Activated CD8-positive, alpha-beta memory T cell treated with anti-CD3 and anti-CD28 coated beads, Interleukin-2, amount 10 ng/mL, durations not matched to agents 7 days and 5 days (primary cell): ENCODE measurements at regions not wholly inside any gene's neighbourhood (a gene's known extent, or its start where the extent isn't known, plus 50 kb on each side); places are given as distances from the start of the nearest gene placed in this dataset.

Experiments
- ATAC-seq: fragments of 150-1000 bp; cut with Tn5 transposase; one replicate; pipeline ENCODE4 v1.10.0; 2021; ENCODE audit warnings: moderate library complexity
- CTCF ChIA-PET: fragments of 350-600 bp; sonication (Branson Sonifier 250); formaldehyde crosslinking; loops from one replicate; lab custom pipeline; 2021; ENCODE audit warnings: antibody characterized with exemption; lab: Charles Lee
- DNase-seq: peaks from one replicate; pipeline ENCODE4 v3.0.0-alpha.2; 2020
- H3K27ac Mint-ChIP-seq: one replicate; pipeline ENCODE4 v1.8.0; 2021; ENCODE audit warnings: mild to moderate bottlenecking, mixed read lengths
- H3K27me3 Mint-ChIP-seq: one replicate; pipeline ENCODE4 v1.8.0; 2021; ENCODE audit warnings: mixed read lengths
- H3K36me3 Mint-ChIP-seq: one replicate; pipeline ENCODE4 v1.8.0; 2021; ENCODE audit warnings: mild to moderate bottlenecking, mixed read lengths
- H3K4me1 Mint-ChIP-seq: one replicate; pipeline ENCODE4 v1.8.0; 2021; ENCODE audit warnings: mixed read lengths
- H3K4me3 Mint-ChIP-seq: one replicate; pipeline ENCODE4 v1.8.0; 2021; ENCODE audit warnings: mild to moderate bottlenecking, moderate library complexity, mixed read lengths
- H3K9me3 Mint-ChIP-seq: one replicate; pipeline ENCODE4 v1.8.0; 2022; ENCODE audit warnings: low read depth, mixed read lengths

DNA sequence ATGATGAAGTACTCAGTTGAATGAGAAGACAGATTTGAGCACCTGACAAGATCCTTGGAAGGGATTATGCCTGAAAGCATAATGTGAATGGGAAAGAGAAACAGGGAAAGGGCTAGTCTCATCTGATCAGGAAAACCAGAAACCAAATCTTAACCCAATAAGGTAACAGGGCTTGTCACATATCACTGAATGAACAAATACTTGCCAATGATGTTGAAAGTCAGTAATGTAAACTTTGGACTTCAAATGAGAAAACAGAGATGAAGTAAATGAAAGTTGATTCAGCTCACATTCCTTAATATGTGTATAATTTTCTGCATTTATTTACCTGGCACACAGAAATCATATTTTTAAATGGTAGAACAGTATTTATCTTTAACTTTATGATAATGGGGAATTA is 480.0 kb downstream of the KCTD12 start:
- DNase-seq, result no peak
- no peak overlapping the region for H3K4me3 Mint-ChIP-seq
- no peaks in the 10 kb centered on the region for H3K9me3 Mint-ChIP-seq
- CTCF ChIA-PET, result no interaction called here
- no peaks in the 10 kb centered on the region for H3K4me1 Mint-ChIP-seq
- no peaks in the 10 kb centered on the region for H3K36me3 Mint-ChIP-seq
- H3K27me3 Mint-ChIP-seq, result no peaks in the 10 kb centered on the region
- H3K27ac Mint-ChIP-seq, result no peak overlapping the region
- ATAC-seq, result no peak

DNA sequence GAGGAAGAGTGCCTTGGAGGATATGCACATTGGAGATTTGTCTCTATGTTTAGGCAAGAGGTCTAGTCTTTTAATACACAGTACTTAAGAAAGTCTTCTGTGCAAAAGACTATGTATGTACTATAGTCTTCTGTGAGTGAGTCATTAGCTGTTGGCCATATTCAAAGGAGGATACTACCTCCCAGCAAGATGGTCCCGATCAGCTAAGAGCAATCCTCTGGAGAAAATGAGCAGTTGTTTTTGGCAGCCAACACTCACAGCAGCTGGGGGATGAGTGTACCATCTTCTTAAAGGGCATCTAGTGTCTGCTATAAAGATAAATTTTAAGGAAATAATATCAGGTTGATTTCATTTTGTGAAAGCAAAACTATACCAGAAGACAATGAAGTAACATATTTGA is 487.8 kb downstream of the KCTD12 start:
- Mint-ChIP-seq H3K9me3 (no peaks in the 10 kb centered on the region), H3K4me1 (peaks cover 5% of the 10 kb centered on the region), H3K27ac (no peak overlapping the region), H3K27me3 (no peaks in the 10 kb centered on the region), H3K36me3 (no peaks in the 10 kb centered on the region), H3K4me3 (no peak overlapping the region)
- DNase-seq (no peak), ATAC-seq (no peak)
- CTCF ChIA-PET, result no interaction called here

DNA sequence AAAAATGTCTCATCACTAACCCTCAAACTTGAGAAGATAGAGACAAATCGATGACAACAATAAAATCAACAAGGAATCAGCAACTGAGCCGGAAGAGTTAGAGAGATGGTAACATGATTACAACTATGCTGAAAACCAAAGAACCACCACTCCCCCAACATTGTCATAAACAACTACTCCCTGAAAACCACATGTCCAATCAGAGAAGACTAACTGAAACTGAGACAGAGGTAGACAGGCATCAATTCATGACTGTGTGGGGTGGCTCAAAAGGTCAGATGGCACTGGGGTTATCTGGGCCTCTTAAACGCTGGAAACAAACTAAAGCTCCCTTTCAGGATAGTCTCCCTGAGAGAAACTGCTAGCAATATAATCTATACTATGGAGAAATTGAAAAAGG is 488.8 kb downstream of the KCTD12 start:
- H3K9me3 Mint-ChIP-seq, result no peaks in the 10 kb centered on the region
- CTCF ChIA-PET, result no interaction called here
- H3K4me3 Mint-ChIP-seq, result no peak overlapping the region
- H3K27me3 Mint-ChIP-seq, result no peaks in the 10 kb centered on the region
- peaks cover 5% of the 10 kb centered on the region for H3K4me1 Mint-ChIP-seq
- ATAC-seq, result peak; percentile 74
- no peaks in the 10 kb centered on the region for H3K36me3 Mint-ChIP-seq
- H3K27ac Mint-ChIP-seq, result peak overlapping the region; percentile 62
- peak; percentile 40 for DNase-seq

DNA sequence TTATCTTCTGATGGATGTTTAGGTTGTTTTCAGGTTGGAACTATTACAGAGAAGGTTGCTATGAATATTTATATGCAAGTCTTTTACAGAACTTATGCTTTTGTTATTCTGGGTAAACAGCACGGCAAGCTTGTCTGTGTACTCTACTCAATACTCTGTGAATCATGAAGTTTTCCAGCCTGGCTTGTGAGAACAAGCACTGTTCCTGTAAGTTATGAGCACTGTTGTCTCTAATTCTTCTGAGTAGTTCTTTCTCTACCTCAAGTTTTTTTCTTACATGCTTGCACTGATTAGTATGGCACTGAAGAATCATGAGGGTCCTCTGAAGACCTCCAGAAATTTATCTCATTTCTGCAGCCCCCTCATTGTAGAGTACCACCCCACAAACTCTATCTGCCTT is 496.9 kb downstream of the KCTD12 start:
- DNase-seq, result no peak
- H3K4me1 Mint-ChIP-seq, result no peaks in the 10 kb centered on the region
- no peaks in the 10 kb centered on the region for H3K27me3 Mint-ChIP-seq
- no peak for ATAC-seq
- no peak overlapping the region for H3K27ac Mint-ChIP-seq
- no peaks in the 10 kb centered on the region for H3K9me3 Mint-ChIP-seq
- CTCF ChIA-PET, result no interaction called here
- H3K4me3 Mint-ChIP-seq, result no peak overlapping the region
- no peaks in the 10 kb centered on the region for H3K36me3 Mint-ChIP-seq

DNA sequence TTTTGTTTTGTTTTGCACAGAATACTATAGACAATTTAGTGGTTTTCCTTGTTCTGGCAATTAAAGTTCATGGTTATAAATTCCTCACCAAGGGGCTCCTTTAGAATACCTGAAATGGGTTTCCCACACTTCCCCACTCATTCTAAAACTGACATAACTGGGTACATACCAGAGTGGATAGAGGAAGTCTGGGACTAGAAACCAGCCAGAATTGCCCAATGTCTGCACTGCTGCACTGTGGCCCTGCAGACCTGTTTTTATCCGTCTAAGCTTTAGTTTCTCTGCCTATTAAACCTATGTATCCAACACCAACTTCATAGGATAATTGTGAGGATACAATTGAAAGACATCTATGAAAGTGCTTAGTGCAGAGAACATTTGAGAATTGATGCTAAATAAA is 498.6 kb downstream of the KCTD12 start:
- ATAC-seq (no peak), DNase-seq (no peak)
- no peaks in the 10 kb centered on the region for H3K9me3 Mint-ChIP-seq
- H3K4me1 Mint-ChIP-seq, result no peaks in the 10 kb centered on the region
- CTCF ChIA-PET, result no interaction called here
- no peaks in the 10 kb centered on the region for H3K36me3 Mint-ChIP-seq
- no peaks in the 10 kb centered on the region for H3K27me3 Mint-ChIP-seq
- H3K27ac Mint-ChIP-seq, result no peak overlapping the region
- no peak overlapping the region for H3K4me3 Mint-ChIP-seq

DNA sequence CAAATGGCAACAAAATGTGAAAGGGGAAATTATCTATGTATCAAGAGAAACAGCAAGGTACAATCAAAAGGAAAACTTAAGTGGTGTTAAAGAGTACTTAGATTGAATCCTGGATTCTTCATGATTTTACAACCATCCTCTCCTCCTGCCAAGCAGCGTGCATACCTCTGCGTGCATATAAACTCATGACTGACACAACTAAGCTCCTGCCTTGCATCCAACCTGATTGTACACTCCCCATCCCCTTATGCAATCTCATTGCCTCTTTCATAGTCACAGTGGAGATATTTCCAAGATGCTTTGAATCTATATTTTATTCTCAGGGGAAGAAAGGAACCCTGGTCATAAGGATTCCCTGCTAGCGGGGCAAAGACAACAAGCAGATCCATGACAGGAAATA is 499.9 kb downstream of the KCTD12 start:
- no peak for DNase-seq
- ATAC-seq, result no peak
- H3K4me1 Mint-ChIP-seq, result no peaks in the 10 kb centered on the region
- H3K36me3 Mint-ChIP-seq, result no peaks in the 10 kb centered on the region
- no peak overlapping the region for H3K27ac Mint-ChIP-seq
- H3K4me3 Mint-ChIP-seq, result no peak overlapping the region
- no peaks in the 10 kb centered on the region for H3K27me3 Mint-ChIP-seq
- no peaks in the 10 kb centered on the region for H3K9me3 Mint-ChIP-seq
- CTCF ChIA-PET, result no interaction called here

DNA sequence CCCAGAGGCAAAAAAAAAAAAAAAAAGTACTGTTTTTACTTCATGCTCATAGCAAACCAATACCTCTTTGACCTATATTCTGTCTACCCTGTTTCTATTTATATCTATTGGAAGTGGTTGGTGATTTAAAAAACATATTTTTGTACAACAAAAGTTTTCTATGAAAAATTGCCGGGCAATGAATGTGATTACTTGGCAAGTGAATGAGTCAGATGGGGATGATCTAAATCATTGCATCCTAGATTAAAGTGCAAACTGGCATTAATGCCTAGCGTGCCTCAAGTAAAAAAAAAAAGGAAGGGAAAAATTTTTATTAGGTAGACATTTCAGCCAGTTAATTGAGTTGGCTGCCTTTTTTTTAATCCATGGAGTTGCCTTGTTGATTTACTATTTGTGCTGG is 500.6 kb downstream of the KCTD12 start:
- no peaks in the 10 kb centered on the region for H3K36me3 Mint-ChIP-seq
- no peak for DNase-seq
- H3K27me3 Mint-ChIP-seq, result no peaks in the 10 kb centered on the region
- no peaks in the 10 kb centered on the region for H3K4me1 Mint-ChIP-seq
- H3K9me3 Mint-ChIP-seq, result no peaks in the 10 kb centered on the region
- no peak overlapping the region for H3K27ac Mint-ChIP-seq
- CTCF ChIA-PET, result no interaction called here
- no peak for ATAC-seq
- H3K4me3 Mint-ChIP-seq, result no peak overlapping the region

DNA sequence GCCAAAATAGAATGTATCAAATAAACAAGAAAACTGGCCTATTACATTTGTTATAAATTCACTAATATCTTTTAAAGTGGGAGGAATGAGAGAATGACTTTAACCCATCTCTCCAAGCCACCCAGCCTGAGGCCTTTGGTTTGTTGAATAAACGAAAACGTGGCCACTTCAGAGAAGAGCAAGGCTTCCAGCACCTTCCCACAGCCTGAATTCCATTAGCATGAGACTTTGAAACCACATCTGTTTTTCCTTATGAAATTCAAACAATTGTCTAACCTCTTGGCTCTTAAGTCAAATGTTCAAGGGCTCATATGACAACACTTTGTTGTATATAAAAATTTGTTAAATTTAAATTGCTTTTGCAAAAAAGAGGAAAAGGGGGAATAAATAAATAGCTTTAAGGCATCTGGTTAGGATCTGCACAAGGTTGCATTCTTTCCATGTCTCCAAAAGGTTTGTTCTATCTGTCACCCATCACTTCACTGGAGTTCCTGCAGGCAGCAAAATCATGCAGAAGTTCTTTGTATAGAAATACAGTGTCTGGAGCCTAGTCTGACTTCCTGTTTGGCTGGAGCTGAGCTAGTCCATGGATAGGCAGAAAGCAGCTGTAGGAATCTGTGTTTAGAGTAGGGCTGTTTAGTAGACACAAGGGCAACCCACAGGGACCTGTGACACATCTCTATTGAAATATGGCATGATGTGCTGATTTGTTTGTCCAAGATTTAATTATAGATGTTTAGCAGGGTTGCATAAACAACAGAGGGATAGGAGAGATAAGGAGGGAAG is 502.3 kb downstream of the KCTD12 start:
- Mint-ChIP-seq H3K27ac (no peak overlapping the region), H3K27me3 (no peaks in the 10 kb centered on the region), H3K36me3 (no peaks in the 10 kb centered on the region), H3K4me3 (no peak overlapping the region), H3K9me3 (no peaks in the 10 kb centered on the region), H3K4me1 (no peaks in the 10 kb centered on the region)
- ATAC-seq, result no peak
- CTCF ChIA-PET, result no interaction called here
- no peak for DNase-seq

DNA sequence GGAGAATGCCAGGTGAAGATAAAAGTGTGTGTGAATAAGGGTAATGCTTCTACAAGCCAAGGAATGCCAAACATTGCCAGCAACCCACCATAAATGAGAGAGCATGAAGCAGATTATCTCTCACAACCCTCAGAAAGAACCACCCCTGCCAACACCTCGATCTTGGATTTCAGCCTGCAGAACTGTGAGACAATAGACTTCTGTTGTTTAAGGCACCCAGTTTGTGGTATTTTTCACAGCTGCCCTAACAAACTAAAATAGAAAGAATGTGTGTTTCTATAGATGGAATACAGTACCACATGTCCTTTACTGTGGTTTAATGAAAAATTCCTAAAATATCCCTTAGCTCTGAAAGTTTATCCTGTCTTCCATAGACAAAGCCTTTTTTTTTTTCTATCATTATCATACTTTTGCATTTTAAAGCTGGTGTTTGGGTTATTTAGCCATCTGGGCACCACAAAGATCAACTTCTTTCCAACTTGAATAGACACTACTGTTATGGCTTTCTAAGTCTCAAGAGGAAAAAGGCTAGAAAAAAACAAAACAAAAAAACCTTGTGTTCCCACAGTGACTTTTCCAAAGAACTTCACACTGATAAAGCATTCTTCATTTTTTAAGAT is 505.6 kb downstream of the KCTD12 start:
- DNase-seq (no peak), ATAC-seq (no peak)
- Mint-ChIP-seq H3K4me1 (no peaks in the 10 kb centered on the region), H3K9me3 (no peaks in the 10 kb centered on the region), H3K27ac (no peak overlapping the region), H3K4me3 (no peak overlapping the region), H3K27me3 (no peaks in the 10 kb centered on the region), H3K36me3 (no peaks in the 10 kb centered on the region)
- CTCF ChIA-PET, result no interaction called here

DNA sequence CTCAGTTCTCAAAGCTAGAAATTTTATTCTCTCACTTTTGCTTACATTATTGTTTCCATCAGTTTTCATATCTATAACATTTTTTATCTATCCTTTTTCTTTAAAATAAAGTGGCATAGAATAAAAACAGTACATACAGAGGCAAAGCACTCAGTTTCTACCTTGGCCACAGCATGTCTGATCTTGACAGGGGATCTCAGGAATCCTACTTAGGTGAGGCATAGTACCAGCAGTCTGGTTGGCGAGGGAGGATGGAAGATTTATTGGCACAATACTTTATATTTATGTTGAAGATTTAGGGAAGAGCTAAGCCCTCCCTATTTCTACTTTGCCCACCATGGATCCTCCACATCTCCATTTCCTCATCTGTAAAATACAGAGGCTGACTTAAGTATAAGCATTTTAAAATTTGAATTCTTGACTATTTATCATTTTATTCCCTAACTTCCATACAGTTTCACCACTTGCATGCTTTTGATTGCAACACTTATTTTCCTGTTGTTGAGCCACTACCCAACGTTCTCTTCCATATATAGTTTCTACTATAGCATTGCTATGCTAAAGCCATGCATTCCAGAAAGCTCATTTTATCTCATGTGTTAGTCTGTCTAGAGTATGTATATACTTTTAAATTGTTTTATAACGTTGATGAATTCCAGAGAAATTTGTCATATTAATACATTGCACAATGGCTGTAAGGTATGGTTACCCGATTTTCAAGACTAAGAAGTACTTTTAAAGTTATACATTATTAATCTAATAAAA is 506.7 kb downstream of the KCTD12 start:
- ATAC-seq (no peak), DNase-seq (no peak)
- Mint-ChIP-seq H3K36me3 (no peaks in the 10 kb centered on the region), H3K27me3 (no peaks in the 10 kb centered on the region), H3K4me3 (no peak overlapping the region), H3K4me1 (no peaks in the 10 kb centered on the region), H3K27ac (no peak overlapping the region), H3K9me3 (no peaks in the 10 kb centered on the region)
- CTCF ChIA-PET, result no interaction called here

DNA sequence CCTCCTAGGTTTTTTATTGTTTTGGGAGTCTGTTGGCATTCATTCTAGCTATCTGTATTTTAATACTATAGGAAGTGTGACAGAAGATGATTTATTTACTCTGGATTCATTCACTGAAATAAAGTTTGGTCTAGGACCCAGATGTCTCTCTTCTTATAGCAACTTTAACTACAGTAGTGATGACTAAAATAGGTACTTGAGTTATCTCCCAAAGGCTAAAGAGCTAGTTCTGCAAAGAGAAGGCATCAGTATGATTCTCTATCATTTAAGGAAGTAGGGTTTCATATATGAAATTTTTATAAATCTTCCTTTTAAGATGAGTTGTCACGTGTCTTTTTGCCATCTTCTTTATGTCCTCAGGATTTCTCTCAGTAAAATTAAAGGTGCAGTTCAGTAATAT is 507.4 kb downstream of the KCTD12 start:
- no peak for ATAC-seq
- Mint-ChIP-seq H3K27ac (no peak overlapping the region), H3K9me3 (no peaks in the 10 kb centered on the region), H3K27me3 (no peaks in the 10 kb centered on the region), H3K4me1 (no peaks in the 10 kb centered on the region), H3K36me3 (no peaks in the 10 kb centered on the region), H3K4me3 (no peak overlapping the region)
- CTCF ChIA-PET, result no interaction called here
- no peak for DNase-seq

DNA sequence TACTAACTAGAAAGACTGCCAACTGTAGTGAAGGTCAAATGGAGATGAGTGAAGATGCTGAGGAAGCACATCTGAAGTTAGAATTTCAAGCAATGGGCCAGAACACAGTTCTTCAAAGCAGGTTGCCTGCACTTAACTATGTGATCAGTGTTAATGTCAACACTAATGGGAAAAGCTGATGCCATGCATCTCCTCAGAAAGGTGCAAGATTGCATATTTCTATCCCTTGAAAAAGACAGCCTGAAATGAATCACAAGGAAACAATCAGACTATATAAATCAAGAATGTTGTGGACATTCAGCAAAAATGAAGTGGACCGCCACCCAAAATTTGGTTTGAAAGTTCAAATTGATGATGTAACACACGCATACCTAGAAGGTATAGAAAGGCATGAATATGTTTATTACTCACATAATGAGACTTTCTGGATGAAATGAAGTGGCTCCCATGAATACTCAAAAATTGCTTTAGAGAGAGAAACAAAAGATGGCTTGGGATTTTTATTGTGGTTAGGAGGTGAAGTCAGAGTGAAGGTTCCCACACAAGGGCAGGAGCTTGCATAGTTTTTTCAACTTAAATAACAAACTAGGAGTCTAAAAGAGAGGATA is 522.4 kb downstream of the KCTD12 start:
- Mint-ChIP-seq H3K27ac (no peak overlapping the region), H3K36me3 (no peaks in the 10 kb centered on the region), H3K27me3 (no peaks in the 10 kb centered on the region), H3K4me3 (no peak overlapping the region), H3K9me3 (no peaks in the 10 kb centered on the region), H3K4me1 (no peaks in the 10 kb centered on the region)
- DNase-seq, result no peak
- ATAC-seq, result no peak
- CTCF ChIA-PET, result no interaction called here

DNA sequence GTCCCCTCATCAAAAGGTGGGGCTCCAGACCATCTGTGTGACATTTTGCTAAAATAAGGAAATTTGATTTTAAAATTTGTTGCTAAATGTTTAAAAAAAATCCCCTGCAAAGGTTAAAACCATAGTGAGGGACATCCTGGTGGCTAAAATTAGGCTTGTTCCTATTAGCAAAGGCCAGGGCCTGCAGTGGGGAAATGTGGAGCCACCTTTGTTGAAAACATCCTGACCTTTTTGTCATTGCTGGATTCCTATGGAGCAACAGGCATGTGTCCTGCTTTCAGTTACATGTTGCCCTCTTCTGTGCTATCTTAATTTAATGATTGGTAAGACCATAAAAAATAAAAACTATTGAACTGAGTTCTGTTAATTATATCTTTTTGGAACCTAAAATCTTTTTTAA is 524.3 kb downstream of the KCTD12 start:
- Mint-ChIP-seq H3K27ac (no peak overlapping the region), H3K27me3 (no peaks in the 10 kb centered on the region), H3K9me3 (no peaks in the 10 kb centered on the region), H3K4me3 (no peak overlapping the region), H3K36me3 (no peaks in the 10 kb centered on the region), H3K4me1 (no peaks in the 10 kb centered on the region)
- CTCF ChIA-PET, result no interaction called here
- DNase-seq, result no peak
- ATAC-seq, result no peak
